LNCAP (cell line): ENCODE measurements at regions not wholly inside any gene's neighbourhood (a gene's known extent, or its start where the extent isn't known, plus 50 kb on each side); places are given as distances from the start of the nearest gene placed in this dataset.

Experiments
- CTCF ChIP-seq: fragments of 450-650 bp; IDR thresholded peaks from 2 replicates; pipeline ENCODE4 v1.5.1; 2017; ENCODE audit warnings: mild to moderate bottlenecking

GRCh38 chr3:56962922-56963321, 97.5 kb upstream of the SPATA12 start:
- no peak for TF ChIP-seq CTCF

GRCh38 chr3:56962206-56962605, 98.3 kb upstream of the SPATA12 start:
- TF ChIP-seq CTCF = no peak

GRCh38 chr3:56960234-56960917, 100.1 kb upstream of the SPATA12 start:
- TF ChIP-seq CTCF = no peak

GRCh38 chr3:56958879-56959278, 101.6 kb upstream of the SPATA12 start:
- TF ChIP-seq CTCF = no peak

GRCh38 chr3:56957522-56957921, 102.9 kb upstream of the SPATA12 start:
- no peak for TF ChIP-seq CTCF

GRCh38 chr3:56956906-56957305, 103.6 kb upstream of the SPATA12 start:
- no peak for TF ChIP-seq CTCF

- TF ChIP-seq CTCF = no peak
Measured at GRCh38 chr3:56955492-56956111, 104.9 kb upstream of the SPATA12 start.
